NCI-H2196 (cell line): ENCODE measurements at regions not wholly inside any gene's neighbourhood (a gene's known extent, or its start where the extent isn't known, plus 50 kb on each side); places are given as distances from the start of the nearest gene placed in this dataset.

Experiments
- DNase-seq: peaks from one replicate; lab custom pipeline; 2025; ENCODE audit not compliant: unreplicated experiment; lab: John Stamatoyannopoulos, UW

- no peak for DNase-seq
Observed at GRCh38 chr2:217219164-217219520, 359.3 kb upstream of the TNP1 start.

GRCh38 chr2:217218269-217219163, 358.7 kb upstream of the TNP1 start:
- DNase-seq, result no peak

- DNase-seq, result no peak
Observed at GRCh38 chr2:217216982-217217381, 357.1 kb upstream of the TNP1 start.

GRCh38 chr2:217216316-217216715, 356.5 kb upstream of the TNP1 start:
- DNase-seq, result no peak

GRCh38 chr2:217215877-217216276, 356.0 kb upstream of the TNP1 start:
- DNase-seq, result no peak

GRCh38 chr2:217208867-217209266, 349.0 kb upstream of the TNP1 start:
- no peak for DNase-seq

GRCh38 chr2:217207699-217208010, 347.8 kb upstream of the TNP1 start:
- DNase-seq, result no peak

- DNase-seq, result no peak
Observed at GRCh38 chr2:217206907-217207698, 347.2 kb upstream of the TNP1 start.

- DNase-seq, result no peak
Observed at GRCh38 chr2:217206016-217206725, 346.3 kb upstream of the TNP1 start.

GRCh38 chr2:217204358-217204757, 344.5 kb upstream of the TNP1 start:
- no peak for DNase-seq

GRCh38 chr2:217203086-217203485, 343.2 kb upstream of the TNP1 start:
- no peak for DNase-seq

GRCh38 chr2:217199255-217199630, 339.4 kb upstream of the TNP1 start:
- DNase-seq, result no peak

GRCh38 chr2:217195658-217196446, 336.0 kb upstream of the TNP1 start:
- DNase-seq, result no peak

GRCh38 chr2:217195016-217195415, 335.2 kb upstream of the TNP1 start:
- DNase-seq, result no peak

GRCh38 chr2:217193431-217194340, 333.8 kb upstream of the TNP1 start:
- no peak for DNase-seq

GRCh38 chr2:217192366-217192765, 332.5 kb upstream of the TNP1 start:
- DNase-seq, result no peak

- DNase-seq, result no peak
Observed at GRCh38 chr2:217189747-217190146, 329.9 kb upstream of the TNP1 start.

GRCh38 chr2:217189131-217189530, 329.3 kb upstream of the TNP1 start:
- DNase-seq, result no peak

GRCh38 chr2:217186668-217187159, 326.9 kb upstream of the TNP1 start:
- no peak for DNase-seq

- DNase-seq, result no peak
Observed at GRCh38 chr2:217186152-217186551, 326.3 kb upstream of the TNP1 start.
